ENCODE measurements at regions not wholly inside any gene's neighbourhood (a gene's known extent, or its start where the extent isn't known, plus 50 kb on each side); places are given as distances from the start of the nearest gene placed in this dataset.

DNA sequence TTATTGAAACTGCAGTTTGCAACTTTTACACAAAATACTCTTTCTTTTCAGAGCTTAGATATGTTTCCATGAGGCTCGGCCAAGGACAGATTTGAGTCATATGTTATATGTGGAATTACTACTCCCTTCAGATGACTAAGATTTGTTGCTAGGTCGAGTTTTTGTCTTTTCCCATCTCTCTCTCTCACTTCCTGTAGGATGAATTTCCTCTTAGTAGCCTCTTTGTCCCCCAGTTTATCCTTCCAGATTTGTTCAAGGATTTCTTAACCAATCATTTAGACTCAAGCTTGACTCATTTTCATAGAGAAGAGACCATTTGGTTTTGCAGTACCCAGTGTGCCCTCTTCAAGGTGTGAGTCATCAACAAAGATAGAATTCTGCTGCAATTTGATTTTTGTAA is 209.2 kb downstream of the GLUD2 start:
- Histone ChIP-seq H3K9ac (ENCODE audit: low read length) (no peak overlapping the region), H3K4me2 (ENCODE audit: low read depth, low read length, poor library complexity, severe bottlenecking) (no peak overlapping the region), H3F3A (ENCODE audit: insufficient read depth) (no peaks in the 10 kb centered on the region), H3K9me3 (ENCODE audit: insufficient read depth, low read length) (no peaks in the 10 kb centered on the region), H3K27ac (ENCODE audit: low read depth, low read length) (no peak overlapping the region), H2AFZ (ENCODE audit: low read depth, low read length, severe bottlenecking) (no peak overlapping the region), H3K79me2 (ENCODE audit: insufficient read depth, low read length) (no peaks in the 10 kb centered on the region), H3K27me3 (ENCODE audit: low read length) (no peaks in the 10 kb centered on the region), H3K4me3 (ENCODE audit: insufficient read depth, low read length, poor library complexity, severe bottlenecking) (no peak overlapping the region), H4K20me1 (ENCODE audit: low read depth, low read length) (no peaks in the 10 kb centered on the region), H3K36me3 (ENCODE audit: low read length) (no peaks in the 10 kb centered on the region), H3K9me2 (replicated peaks; ENCODE audit: insufficient read depth, low read length) (no peaks in the 10 kb centered on the region)
- TF ChIP-seq CTCF (IDR thresholded peaks at IDR 0.05; ENCODE audit: insufficient read depth, low read length, poor library complexity, severe bottlenecking) (no peak), EZH2phosphoT487 (conservative IDR thresholded peaks at IDR 0.05; ENCODE audit: low read length) (no peak)

GRCh38 chrX:121258545-121258944 is 211.1 kb downstream of the GLUD2 start:
- H4K20me1 ChIP-seq (ENCODE audit: low read depth, low read length) = no peaks in the 10 kb centered on the region
- H3K4me3 ChIP-seq (ENCODE audit: insufficient read depth, low read length, poor library complexity, severe bottlenecking) = no peak overlapping the region
- no peaks in the 10 kb centered on the region for H3K79me2 ChIP-seq (ENCODE audit: insufficient read depth, low read length)
- H3K4me2 ChIP-seq (ENCODE audit: low read depth, low read length, poor library complexity, severe bottlenecking) = no peak overlapping the region
- no peaks in the 10 kb centered on the region for H3K9me2 ChIP-seq (replicated peaks; ENCODE audit: insufficient read depth, low read length)
- H3F3A ChIP-seq (ENCODE audit: insufficient read depth) = no peaks in the 10 kb centered on the region
- H3K27ac ChIP-seq (ENCODE audit: low read depth, low read length) = no peak overlapping the region
- no peaks in the 10 kb centered on the region for H3K9me3 ChIP-seq (ENCODE audit: insufficient read depth, low read length)
- TF ChIP-seq CTCF (IDR thresholded peaks at IDR 0.05; ENCODE audit: insufficient read depth, low read length, poor library complexity, severe bottlenecking) = no peak
- no peak for TF ChIP-seq EZH2phosphoT487 (conservative IDR thresholded peaks at IDR 0.05; ENCODE audit: low read length)
- H3K27me3 ChIP-seq (ENCODE audit: low read length) = no peaks in the 10 kb centered on the region
- H3K36me3 ChIP-seq (ENCODE audit: low read length) = no peaks in the 10 kb centered on the region
- H3K9ac ChIP-seq (ENCODE audit: low read length) = no peak overlapping the region
- H2AFZ ChIP-seq (ENCODE audit: low read depth, low read length, severe bottlenecking) = no peak overlapping the region

DNA sequence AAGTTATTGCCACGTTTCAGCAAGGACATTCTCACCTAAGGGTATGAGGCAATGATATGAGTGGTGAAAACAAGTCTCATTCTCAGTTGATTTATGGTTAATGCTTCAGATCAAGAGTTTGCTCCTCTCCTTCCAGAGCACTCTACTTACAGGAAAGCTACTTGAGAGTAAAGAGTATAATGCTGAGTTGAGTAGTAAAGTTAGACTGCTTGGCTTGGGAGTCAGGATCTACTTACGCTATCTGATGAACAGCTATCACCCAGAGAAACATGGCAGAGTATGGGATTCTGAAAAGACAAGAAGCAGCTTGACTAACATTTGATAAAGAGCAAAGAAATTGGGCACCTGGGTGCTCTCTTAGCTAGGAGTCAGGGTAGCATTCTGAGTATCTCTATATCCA is 211.8 kb downstream of the GLUD2 start:
- no peaks in the 10 kb centered on the region for H3K9me2 ChIP-seq (replicated peaks; ENCODE audit: insufficient read depth, low read length)
- H3K4me2 ChIP-seq (ENCODE audit: low read depth, low read length, poor library complexity, severe bottlenecking) = no peak overlapping the region
- no peaks in the 10 kb centered on the region for H3K79me2 ChIP-seq (ENCODE audit: insufficient read depth, low read length)
- no peak overlapping the region for H2AFZ ChIP-seq (ENCODE audit: low read depth, low read length, severe bottlenecking)
- no peaks in the 10 kb centered on the region for H3K36me3 ChIP-seq (ENCODE audit: low read length)
- H4K20me1 ChIP-seq (ENCODE audit: low read depth, low read length) = no peaks in the 10 kb centered on the region
- no peak for TF ChIP-seq CTCF (IDR thresholded peaks at IDR 0.05; ENCODE audit: insufficient read depth, low read length, poor library complexity, severe bottlenecking)
- TF ChIP-seq EZH2phosphoT487 (conservative IDR thresholded peaks at IDR 0.05; ENCODE audit: low read length) = no peak
- H3K9ac ChIP-seq (ENCODE audit: low read length) = no peak overlapping the region
- H3K4me3 ChIP-seq (ENCODE audit: insufficient read depth, low read length, poor library complexity, severe bottlenecking) = no peak overlapping the region
- H3K9me3 ChIP-seq (ENCODE audit: insufficient read depth, low read length) = no peaks in the 10 kb centered on the region
- no peak overlapping the region for H3K27ac ChIP-seq (ENCODE audit: low read depth, low read length)
- no peaks in the 10 kb centered on the region for H3F3A ChIP-seq (ENCODE audit: insufficient read depth)
- H3K27me3 ChIP-seq (ENCODE audit: low read length) = no peaks in the 10 kb centered on the region
